Endodermal cell (in vitro differentiated cells): ENCODE measurements at regions not wholly inside any gene's neighbourhood (a gene's known extent, or its start where the extent isn't known, plus 50 kb on each side); places are given as distances from the start of the nearest gene placed in this dataset.

Experiments used
- DNase-seq: peaks from one replicate; pipeline ENCODE4 v3.0.0-alpha.2; 2017
- H3K27ac ChIP-seq: 2 replicates; pipeline ENCODE4 v1.5.1; 2013; ENCODE audit warnings: mild to moderate bottlenecking, low read depth, low read length, moderate library complexity
- H3K27me3 ChIP-seq: 2 replicates; pipeline ENCODE4 v1.6.1; 2013; ENCODE audit warnings: mild to moderate bottlenecking, low read length, moderate library complexity; ENCODE audit not compliant: insufficient read depth, control insufficient read depth, poor library complexity, severe bottlenecking
- H3K36me3 ChIP-seq: 2 replicates; pipeline ENCODE4 v1.7.0; 2013; ENCODE audit warnings: mild to moderate bottlenecking, low read length, moderate library complexity; ENCODE audit not compliant: control insufficient read depth, insufficient read depth
- H3K4me1 ChIP-seq: one replicate; pipeline ENCODE4 v1.7.0; 2013; ENCODE audit warnings: low read length; ENCODE audit not compliant: control insufficient read depth, insufficient read depth
- H3K4me3 ChIP-seq: 2 replicates; pipeline ENCODE4 v1.5.1; 2013; ENCODE audit warnings: mild to moderate bottlenecking, low read length, moderate library complexity
- H3K9ac ChIP-seq: 2 replicates; pipeline ENCODE4 v1.6.1; 2013; ENCODE audit warnings: mild to moderate bottlenecking, low read length, moderate library complexity; ENCODE audit not compliant: poor library complexity, severe bottlenecking; ENCODE audit errors: extremely low read depth
- H3K9me3 ChIP-seq: 2 replicates; pipeline ENCODE4 v1.6.1; 2013; ENCODE audit warnings: mild to moderate bottlenecking, low read length, moderate library complexity; ENCODE audit not compliant: control insufficient read depth
- H3K27ac Mint-ChIP-seq: 2 replicates; pipeline ENCODE4 v1.8.0; 2020; ENCODE audit warnings: mixed read lengths
- H3K27me3 Mint-ChIP-seq: 2 replicates; pipeline ENCODE4 v1.8.0; 2021; ENCODE audit warnings: mild to moderate bottlenecking, mixed read lengths; ENCODE audit not compliant: insufficient read depth
- H3K36me3 Mint-ChIP-seq: 2 replicates; pipeline ENCODE4 v1.8.0; 2020; ENCODE audit warnings: low read depth, mixed read lengths
- H3K4me1 Mint-ChIP-seq: 2 replicates; pipeline ENCODE4 v1.8.0; 2020; ENCODE audit warnings: mixed read lengths
- H3K4me3 Mint-ChIP-seq: 2 replicates; pipeline ENCODE4 v1.8.0; 2020; ENCODE audit warnings: mild to moderate bottlenecking, moderate library complexity, mixed read lengths
- H3K9me3 Mint-ChIP-seq: 2 replicates; pipeline ENCODE4 v1.8.0; 2020; ENCODE audit warnings: mild to moderate bottlenecking, mixed read lengths
- WGBS, 2 experiments: methylation state at CpG; one replicate each; pipeline versions ENCODE4 v1.1.5 to v1.1.7; 2013; ENCODE audit warnings: missing lambda C conversion rate in 2 of 2, mixed read lengths in 1 of 2; ENCODE audit not compliant: insufficient coverage in 1 of 2, insufficient read length in 1 of 2; 5-methylcytosine and 5-hydroxymethylcytosine counted together
- TF ChIP-seq, protein P1 (sequence below): fragments of 200-600 bp; sonication (generic); conservative IDR thresholded peaks from 2 replicates; pipeline ENCODE4 v1.5.0; 2021; ENCODE audit warnings: antibody characterized with exemption, mild to moderate bottlenecking

- peaks cover 2% of the 10 kb centered on the region for H3K4me1 ChIP-seq
- no peaks in the 10 kb centered on the region for H3K36me3 ChIP-seq
- 92 to 93% methylated on average over 2 to 4 of the region's 4 CpGs for WGBS, 2 experiments
- H3K9me3 Mint-ChIP-seq, result peaks cover 41% of the 10 kb centered on the region
- H3K27me3 Mint-ChIP-seq, result no peaks in the 10 kb centered on the region
- no peak overlapping the region for H3K27ac Mint-ChIP-seq
- H3K27me3 ChIP-seq, result no peaks in the 10 kb centered on the region
- TF ChIP-seq, protein P1, sequence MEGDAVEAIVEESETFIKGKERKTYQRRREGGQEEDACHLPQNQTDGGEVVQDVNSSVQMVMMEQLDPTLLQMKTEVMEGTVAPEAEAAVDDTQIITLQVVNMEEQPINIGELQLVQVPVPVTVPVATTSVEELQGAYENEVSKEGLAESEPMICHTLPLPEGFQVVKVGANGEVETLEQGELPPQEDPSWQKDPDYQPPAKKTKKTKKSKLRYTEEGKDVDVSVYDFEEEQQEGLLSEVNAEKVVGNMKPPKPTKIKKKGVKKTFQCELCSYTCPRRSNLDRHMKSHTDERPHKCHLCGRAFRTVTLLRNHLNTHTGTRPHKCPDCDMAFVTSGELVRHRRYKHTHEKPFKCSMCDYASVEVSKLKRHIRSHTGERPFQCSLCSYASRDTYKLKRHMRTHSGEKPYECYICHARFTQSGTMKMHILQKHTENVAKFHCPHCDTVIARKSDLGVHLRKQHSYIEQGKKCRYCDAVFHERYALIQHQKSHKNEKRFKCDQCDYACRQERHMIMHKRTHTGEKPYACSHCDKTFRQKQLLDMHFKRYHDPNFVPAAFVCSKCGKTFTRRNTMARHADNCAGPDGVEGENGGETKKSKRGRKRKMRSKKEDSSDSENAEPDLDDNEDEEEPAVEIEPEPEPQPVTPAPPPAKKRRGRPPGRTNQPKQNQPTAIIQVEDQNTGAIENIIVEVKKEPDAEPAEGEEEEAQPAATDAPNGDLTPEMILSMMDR, result no peak
- no peak overlapping the region for H3K4me3 Mint-ChIP-seq
- no peak overlapping the region for H3K27ac ChIP-seq
- no peak overlapping the region for H3K4me3 ChIP-seq
- peaks cover 28% of the 10 kb centered on the region for H3K9me3 ChIP-seq
- DNase-seq, result no peak
- H3K4me1 Mint-ChIP-seq, result peaks cover 8% of the 10 kb centered on the region
- peaks cover 12% of the 10 kb centered on the region for H3K36me3 Mint-ChIP-seq
- no peak overlapping the region for H3K9ac ChIP-seq
These were observed 98.5 kb upstream of the PLEKHA5 start for GRCh38 chr12:19031032-19031431.

DNA sequence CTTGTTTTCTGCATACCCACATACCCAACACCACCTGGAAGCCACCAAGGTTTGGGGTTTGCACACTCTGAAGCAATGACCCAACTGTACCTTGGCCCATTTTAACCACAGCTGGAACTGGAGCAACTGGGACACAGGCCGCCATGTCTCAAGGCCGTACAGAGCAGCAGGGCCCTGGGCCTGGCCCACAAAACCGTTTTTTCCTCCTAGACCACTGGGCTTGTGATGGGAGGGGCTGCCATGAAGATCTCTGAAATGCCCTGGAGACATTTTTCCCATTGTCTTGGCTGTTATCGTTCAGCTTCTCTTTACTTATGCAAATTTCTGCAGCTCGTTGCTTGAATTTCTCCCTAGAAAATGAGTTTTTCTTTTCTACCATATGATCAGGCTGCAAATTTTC lies 96.7 kb upstream of the PLEKHA5 start:
- DNase-seq, result no peak
- WGBS, 2 experiments, result 87 to 100% methylated on average over 2 to 5 of the region's 5 CpGs
- Histone ChIP-seq H3K27ac (no peak overlapping the region), H3K4me3 (no peak overlapping the region), H3K4me1 (no peaks in the 10 kb centered on the region), H3K36me3 (no peaks in the 10 kb centered on the region), H3K9ac (no peak overlapping the region), H3K9me3 (peaks cover 26% of the 10 kb centered on the region), H3K27me3 (no peaks in the 10 kb centered on the region)
- H3K9me3 Mint-ChIP-seq, result peaks cover 40% of the 10 kb centered on the region
- no peak overlapping the region for H3K4me3 Mint-ChIP-seq
- H3K27ac Mint-ChIP-seq, result no peak overlapping the region
- peaks cover 12% of the 10 kb centered on the region for H3K36me3 Mint-ChIP-seq
- no peaks in the 10 kb centered on the region for H3K27me3 Mint-ChIP-seq
- TF ChIP-seq, protein P1, result no peak
- H3K4me1 Mint-ChIP-seq, result no peaks in the 10 kb centered on the region

DNA sequence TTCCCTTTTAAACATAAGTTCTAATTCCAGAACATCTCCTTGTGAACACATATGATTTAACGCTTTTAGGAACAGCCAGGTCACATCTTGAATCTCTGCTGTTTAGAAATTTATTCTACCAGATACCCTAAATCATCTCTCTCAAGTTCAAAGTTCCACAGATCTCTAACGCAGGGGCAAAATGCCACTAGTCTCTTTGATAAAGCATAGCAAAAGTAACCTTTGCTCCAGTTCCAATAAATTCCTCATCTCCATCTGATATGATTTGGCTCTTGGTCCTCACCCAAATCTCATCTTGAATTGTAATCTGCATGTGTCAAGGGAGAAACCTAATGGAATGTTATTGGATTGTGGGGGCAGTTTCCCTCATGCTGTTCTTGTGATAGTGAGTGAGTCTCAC lies 96.3 kb upstream of the PLEKHA5 start:
- Mint-ChIP-seq H3K4me1 (no peaks in the 10 kb centered on the region), H3K27ac (no peak overlapping the region), H3K36me3 (peaks cover 12% of the 10 kb centered on the region), H3K9me3 (peaks cover 40% of the 10 kb centered on the region), H3K27me3 (peaks cover under 1% of the 10 kb centered on the region), H3K4me3 (no peak overlapping the region)
- 93 to 100% methylated on average over 1 to 2 of the region's 2 CpGs for WGBS, 2 experiments
- Histone ChIP-seq H3K4me3 (no peak overlapping the region), H3K9ac (no peak overlapping the region), H3K27me3 (no peaks in the 10 kb centered on the region), H3K36me3 (no peaks in the 10 kb centered on the region), H3K27ac (no peak overlapping the region), H3K4me1 (no peaks in the 10 kb centered on the region), H3K9me3 (peaks cover 26% of the 10 kb centered on the region)
- DNase-seq, result no peak
- TF ChIP-seq, protein P1, result no peak
